ENCODE measurements at regions not wholly inside any gene's neighbourhood (a gene's known extent, or its start where the extent isn't known, plus 50 kb on each side); places are given as distances from the start of the nearest gene placed in this dataset.

GRCh38 chr6:23140871-23141270 is 571.5 kb downstream of the HDGFL1 start:
- no peak for TF ChIP-seq CTCF (IDR thresholded peaks at IDR 0.05)
- no peak for TF ChIP-seq POLR2A (IDR thresholded peaks at IDR 0.05)
